GM18505 (cell line): ENCODE measurements at regions not wholly inside any gene's neighbourhood (a gene's known extent, or its start where the extent isn't known, plus 50 kb on each side); places are given as distances from the start of the nearest gene placed in this dataset.

ENCODE experiments used
- ATAC-seq: cut with Tn5 transposase; IDR thresholded peaks from one replicate; pipeline ENCODE4 v1.9.1; 2021; ENCODE audit not compliant: unreplicated experiment
- POLR2A ChIP-seq: IDR thresholded peaks from 4 replicates; pipeline ENCODE4 v1.6.1; 2011; ENCODE audit warnings: borderline replicate concordance; ENCODE audit not compliant: insufficient read depth, insufficient read length; ENCODE audit errors: extremely low read depth

DNA sequence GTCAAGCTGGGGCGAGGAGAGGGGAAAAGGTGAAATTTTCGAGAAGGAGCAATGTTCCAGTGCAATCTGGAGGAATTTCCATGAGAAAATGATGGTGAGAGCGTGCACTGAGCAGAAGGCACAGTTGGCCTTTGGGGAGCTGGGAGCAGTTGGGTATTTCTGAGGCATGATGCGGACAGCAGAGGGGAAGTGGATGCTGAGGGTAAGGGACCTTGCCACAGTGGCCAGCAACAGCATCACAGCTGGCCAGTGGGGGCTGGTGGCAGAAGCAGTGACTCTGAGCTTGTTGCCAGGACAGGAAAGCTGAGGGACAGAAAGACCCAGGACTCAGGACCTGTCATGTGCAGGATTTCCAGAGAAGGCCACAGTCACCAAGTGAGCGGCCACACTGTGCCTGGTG is 98.9 kb downstream of the LSM3 start:
- ATAC-seq = no peak
- no peak for TF ChIP-seq POLR2A

DNA sequence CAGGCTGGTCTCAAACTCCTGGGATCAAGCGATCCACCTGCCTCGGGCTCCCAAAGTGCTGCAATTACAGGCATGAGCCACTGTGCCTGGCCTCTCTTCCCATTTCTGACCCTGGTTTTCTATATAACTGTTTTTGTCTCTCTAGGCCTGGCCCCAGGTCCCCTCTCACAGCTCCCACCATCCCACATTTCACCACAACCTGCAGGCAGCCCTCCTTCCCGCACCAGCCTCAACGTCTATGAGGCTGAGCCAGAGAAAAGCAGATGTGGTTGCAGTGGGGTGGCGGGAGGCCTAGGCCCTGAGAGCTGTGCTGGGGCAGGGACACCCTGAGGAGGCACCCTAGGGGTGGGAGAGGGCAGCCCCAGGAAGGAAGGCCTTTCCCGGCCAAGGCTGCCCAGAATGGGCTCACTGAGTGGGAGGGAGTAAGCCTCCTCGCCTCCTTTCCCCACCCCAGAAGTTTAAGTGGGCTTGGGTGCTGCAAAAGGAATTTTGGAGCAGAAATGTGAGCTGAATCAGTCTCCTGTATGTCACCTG is 99.7 kb downstream of the LSM3 start:
- ATAC-seq = no peak
- no peak for TF ChIP-seq POLR2A

DNA sequence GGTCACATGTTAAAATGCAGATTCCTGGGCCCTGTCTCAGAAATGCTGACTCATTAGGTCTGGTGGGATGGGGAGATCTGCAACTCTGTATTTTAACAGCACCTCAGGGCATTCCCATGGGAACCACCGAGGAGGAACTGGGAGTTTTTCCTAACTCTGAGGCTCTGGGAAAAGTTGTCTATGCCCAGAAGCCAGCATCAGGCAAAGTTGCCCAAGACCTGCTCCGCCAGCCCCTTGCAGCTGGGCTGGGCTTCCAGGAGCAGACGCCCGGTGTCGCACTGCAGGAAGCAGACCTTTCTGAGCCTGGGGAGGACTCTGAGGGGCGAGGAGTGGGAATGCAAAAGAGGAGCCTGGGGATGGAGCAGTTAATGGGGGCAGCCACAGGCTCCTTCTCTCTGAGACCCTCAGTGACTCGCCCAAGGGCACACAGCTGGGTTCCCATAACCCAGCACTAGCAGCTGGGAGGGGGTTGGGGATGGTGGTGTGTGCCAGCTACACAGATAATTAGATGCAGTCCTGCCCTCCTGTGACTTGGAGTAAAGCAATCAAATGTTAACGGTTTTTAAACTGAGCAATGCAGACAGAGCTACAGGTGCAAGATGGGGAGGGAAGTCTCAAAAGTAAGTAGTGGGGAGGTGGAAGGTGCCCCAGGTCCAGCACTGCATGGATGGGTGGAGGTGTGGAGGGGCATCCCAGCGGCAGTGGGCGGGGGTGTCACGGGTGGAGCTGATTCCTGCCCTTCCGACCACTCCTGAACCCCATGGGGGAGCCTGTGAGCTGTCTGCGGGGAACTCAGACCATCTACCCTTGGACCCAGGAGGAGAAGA is 100.4 kb downstream of the LSM3 start:
- TF ChIP-seq POLR2A = no peak
- no peak for ATAC-seq

DNA sequence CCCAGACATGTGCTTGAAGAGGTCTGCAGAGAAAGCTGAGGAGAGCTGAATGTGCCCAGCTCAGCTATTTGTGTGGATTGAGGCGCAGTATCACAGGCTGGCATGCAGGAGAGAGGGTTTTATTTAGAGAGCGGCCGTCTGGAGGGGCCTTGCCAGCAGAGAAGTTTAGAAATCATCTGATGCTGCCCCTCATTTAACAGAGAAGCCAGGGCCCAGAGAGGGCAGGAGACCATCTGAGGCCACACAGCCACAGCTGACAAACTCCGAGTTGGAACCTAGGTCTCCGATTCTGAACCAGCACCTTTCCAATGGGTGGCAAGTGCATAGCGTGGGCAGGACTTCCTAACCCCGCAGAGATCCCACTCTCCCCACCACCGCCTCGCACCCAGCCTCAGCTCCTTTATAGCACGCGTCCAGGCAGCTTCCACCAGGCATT is 101.0 kb downstream of the LSM3 start:
- ATAC-seq = no peak
- TF ChIP-seq POLR2A = no peak

DNA sequence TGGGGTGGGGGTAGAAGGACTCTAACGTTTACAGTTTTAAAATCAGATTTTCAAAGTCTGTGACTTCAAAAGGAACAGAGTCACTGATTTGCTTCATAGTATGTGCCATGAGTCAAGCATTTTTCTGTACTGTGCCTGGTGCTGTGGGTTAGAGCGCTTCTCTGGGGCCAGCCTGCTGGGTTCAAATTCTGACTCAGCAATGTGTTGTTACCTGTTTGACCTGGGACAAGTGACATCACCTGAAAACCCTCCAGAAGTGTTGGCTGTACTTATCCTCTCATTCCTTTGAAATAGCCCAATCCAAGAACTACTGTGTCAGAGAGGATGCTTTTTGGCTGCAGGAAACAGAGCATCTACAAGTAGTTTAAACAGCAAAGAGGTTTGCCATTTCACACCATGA is 101.7 kb downstream of the LSM3 start:
- no peak for TF ChIP-seq POLR2A
- no peak for ATAC-seq

DNA sequence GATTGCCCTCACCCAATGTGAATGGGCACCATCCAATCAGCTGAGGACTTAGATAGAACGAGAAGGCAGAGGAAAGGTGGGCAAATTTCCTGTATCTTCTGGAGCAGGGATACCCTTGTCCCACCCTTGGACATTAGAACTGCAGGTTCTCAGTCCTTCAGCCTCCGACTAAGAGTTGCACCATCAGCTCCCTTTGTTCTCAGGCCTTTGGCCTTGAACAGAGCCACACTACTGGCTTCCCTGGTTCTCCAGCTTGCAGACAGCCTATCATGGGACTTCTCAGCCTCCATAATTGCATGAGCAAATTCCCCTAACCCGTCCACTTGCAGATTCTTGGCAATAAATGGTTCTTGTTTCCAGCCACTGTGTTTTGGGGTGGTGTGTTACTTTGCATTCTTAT is 102.4 kb downstream of the LSM3 start:
- no peak for TF ChIP-seq POLR2A
- no peak for ATAC-seq

DNA sequence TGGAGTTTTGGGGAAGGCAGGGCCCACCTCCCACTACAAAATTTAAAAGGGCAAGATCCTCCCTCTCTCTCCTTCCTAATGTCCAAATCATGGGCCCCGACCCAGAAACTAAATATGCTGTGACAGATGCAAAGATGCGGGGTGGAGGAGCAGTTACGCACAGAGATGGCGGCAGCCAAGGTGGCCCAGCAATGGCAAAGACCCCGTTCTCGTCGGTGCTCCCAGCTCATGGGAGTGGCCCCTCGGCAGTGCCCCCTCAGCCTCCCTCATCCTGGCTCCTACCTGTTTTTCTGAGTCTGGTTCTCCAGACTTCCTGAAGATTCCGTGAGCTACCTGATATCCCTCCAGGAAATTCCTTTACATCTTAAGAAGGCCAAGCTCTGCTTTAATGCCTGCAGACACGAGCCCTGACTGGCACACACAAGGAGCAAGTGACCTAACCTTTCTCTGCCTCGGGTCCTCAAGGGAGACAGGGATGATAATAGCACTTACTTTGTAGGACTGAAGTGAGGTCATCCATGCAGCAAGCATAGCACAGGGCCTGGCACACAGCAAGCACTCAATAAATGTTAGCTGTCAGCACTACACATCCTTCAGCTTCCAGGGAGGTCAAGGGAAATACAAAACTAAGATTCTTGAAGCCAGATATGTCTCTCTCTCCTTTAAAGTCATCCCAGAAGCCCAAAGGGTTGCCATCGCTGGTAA is 103.5 kb downstream of the LSM3 start:
- ATAC-seq = no peak
- TF ChIP-seq POLR2A = no peak

DNA sequence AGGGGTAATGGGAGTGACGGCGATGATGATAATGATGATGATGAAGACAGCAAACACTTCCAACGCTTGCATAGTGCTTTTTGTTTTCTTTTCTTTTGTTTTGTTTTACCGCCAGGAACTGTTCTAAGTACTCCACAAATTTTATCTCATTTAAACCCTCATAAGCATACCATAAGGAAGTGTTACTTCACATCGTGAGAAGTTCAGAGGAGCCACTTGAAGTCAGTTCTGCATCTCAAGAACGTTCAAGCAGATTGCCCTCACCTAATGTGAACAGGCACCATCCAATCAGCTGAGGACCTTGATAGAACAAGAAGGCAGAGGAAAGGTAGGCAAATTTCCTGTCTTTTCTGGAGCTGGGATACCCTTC is 104.1 kb downstream of the LSM3 start:
- ATAC-seq = no peak
- no peak for TF ChIP-seq POLR2A

DNA sequence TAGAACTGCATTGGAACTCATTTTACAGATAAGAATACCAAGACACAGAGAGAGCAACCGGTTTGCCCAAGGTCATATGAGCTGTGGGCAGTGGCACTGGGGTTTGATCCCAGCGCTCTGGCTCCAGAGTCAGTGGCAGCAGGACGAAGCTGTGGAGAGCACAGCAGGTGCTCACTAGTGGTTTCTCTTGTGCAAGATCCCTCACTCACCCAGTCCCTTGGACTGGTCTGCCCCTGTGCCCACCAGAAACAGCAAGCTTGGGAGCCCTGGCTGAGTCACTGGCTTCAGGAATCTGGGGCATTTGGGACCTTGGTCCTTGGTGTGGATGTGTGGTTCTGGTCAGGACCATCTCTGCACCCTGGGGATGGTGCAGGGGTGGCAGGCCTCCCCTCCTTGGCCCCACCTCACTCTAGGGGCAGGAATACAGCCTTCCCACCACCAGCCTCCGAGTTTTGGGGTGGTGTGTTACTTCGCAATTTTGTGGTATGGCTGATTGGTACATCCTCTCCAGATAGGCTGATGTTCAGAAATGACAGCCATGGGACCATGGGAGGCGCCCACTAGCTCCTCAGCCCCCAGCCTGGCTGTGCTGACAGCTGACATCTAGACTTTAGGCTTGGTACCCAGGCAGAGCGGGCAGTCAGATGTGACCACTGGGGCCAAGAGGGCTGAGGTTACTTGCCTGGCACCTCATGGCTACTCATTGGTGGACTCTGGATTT is 104.6 kb downstream of the LSM3 start:
- no peak for TF ChIP-seq POLR2A
- no peak for ATAC-seq

DNA sequence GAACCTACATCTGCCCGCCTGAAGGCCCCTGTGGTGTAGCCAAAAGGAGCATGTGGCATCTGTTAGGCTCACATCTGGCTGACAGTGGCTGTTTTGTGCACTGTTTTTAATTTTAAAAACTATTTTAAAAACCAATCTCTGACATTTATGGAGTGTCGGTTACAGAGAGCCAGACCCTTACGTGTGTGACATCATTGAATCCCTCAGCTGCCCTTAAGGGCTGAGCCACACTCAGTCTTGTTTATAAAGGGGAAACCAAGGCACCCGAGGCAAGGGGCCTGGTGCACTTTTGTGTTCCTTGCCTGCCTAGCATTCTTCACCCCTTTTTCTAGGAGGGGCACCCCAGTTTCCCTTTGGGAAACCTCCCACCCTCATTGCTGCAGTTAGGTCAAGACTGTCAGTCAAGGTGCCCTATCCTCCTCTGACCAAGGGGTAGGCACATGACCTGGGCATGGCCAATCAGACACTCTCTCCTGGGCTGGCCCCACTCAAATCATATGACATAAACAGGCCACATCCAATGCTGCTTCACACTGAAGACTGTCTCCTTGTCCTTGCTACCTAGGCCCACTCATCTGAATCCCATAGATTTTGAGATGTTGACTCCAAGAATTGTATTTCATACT is 105.3 kb downstream of the LSM3 start:
- no peak for TF ChIP-seq POLR2A
- ATAC-seq = no peak

DNA sequence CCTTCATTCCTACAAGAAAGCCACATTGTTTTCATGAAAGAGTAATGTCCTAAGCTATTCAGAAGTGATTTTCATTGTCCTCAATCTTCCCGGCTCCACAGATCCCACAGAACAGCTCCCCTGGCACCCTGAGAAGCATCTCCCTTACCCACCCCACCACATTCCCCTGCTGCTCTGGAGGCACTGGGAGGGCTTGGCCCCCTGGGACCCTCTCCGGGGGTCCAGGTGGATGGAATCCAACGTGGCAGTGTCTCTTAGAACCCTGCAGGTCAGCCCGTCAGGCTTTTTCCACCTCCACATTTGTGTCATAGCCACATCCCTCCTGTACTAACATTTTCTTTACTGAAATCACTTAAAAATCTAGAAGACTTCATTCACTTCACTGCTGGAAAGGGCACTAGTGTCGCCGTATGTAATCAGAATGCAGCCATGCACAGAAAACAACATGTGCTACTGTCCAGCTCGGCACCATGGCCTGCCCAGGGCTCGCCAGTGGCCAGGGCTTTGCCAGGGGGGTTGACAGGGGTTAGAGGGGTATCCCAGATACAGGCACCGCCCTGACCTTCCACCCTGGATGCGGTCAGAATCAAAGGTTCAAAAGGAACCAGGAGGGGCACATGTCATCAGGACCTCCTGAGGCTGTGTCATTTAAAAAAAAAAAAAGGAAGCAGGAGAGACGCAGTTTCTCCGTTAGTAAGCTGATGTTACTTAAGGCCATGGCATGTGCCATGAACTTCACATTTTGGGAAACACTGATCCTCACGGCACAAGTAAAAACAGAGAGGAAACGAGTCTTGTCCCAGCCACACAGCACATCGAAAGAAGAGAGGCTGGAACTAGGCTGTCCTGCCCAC is 106.3 kb downstream of the LSM3 start:
- ATAC-seq = no peak
- no peak for TF ChIP-seq POLR2A

DNA sequence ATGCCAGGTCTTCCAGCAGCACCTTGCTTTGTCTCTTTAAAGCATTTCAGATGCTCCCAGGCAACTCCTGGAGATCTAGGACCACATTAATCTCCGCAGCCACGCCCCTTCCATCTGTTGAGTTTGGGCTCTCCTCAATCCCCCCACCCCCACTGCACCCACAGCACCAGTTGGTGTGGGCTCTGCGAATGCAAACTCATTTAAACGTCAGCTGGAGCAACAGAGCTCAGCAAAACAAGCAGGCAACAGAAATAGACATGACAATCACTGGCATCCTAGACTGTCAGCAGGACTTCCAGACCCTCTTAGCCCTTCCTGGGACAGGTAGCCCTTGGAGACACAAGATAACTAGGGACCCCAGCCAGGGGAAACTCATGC is 106.9 kb downstream of the LSM3 start:
- TF ChIP-seq POLR2A = no peak

More for the DNA sequence above, 106.9 kb downstream of the LSM3 start:
- ATAC-seq = no peak
